ENCODE measurements at regions not wholly inside any gene's neighbourhood (a gene's known extent, or its start where the extent isn't known, plus 50 kb on each side); places are given as distances from the start of the nearest gene placed in this dataset.

GRCh38 chr4:19416146-19416545, 835.6 kb upstream of the SLIT2 start:
- TF ChIP-seq CTCF (IDR thresholded peaks at IDR 0.05): no peak
- TF ChIP-seq POLR2A (IDR thresholded peaks at IDR 0.05): no peak

All from heart left ventricle (tissue), 13 donors.